Astrocyte of the spinal cord (primary cell): ENCODE measurements at regions not wholly inside any gene's neighbourhood (a gene's known extent, or its start where the extent isn't known, plus 50 kb on each side); places are given as distances from the start of the nearest gene placed in this dataset.

Source experiments
- DNase-seq: peaks from one replicate; pipeline ENCODE4 v3.0.0; 2011; ENCODE audit warnings: low read depth, low spot score
- H3K4me3 ChIP-seq: 2 replicates; pipeline ENCODE4 v1.5.1; 2011; ENCODE audit warnings: low read depth, mild to moderate bottlenecking, low read length, moderate library complexity
- in situ Hi-C: cut with HindIII; loops from 2 replicates; pipeline ENCODE4 v1.10.0; 2017; ENCODE audit warnings: low sequenced_read_pairs
- TF ChIP-seq, protein P1 (sequence below): IDR thresholded peaks from 2 replicates; pipeline ENCODE4 v1.5.1; 2012; ENCODE audit warnings: low read depth, mild to moderate bottlenecking, low read length, inconsistent platforms

DNA sequence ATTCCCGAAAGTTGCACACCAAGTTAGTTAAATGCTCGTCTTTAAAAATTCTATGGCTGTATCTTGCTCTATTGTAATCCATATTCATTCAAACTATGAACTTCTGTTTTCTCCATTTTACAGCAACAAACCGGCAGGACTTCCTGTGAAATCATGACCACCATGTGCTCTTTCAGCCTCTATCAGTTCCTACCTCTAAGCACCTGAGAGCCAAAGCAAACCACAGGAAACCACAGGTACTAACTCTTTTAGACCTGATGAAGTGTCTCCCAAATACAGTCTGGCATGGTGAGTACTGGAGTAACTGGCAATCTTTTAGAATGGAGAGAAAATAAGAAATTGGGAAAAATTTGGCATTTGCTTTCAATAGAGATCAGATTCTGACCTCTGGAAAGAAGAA is 186.5 kb upstream of the SLITRK3 start:
- in situ Hi-C loops: no loop called here
- no peak overlapping the region for H3K4me3 ChIP-seq
- no peak for DNase-seq
- TF ChIP-seq, protein P1, sequence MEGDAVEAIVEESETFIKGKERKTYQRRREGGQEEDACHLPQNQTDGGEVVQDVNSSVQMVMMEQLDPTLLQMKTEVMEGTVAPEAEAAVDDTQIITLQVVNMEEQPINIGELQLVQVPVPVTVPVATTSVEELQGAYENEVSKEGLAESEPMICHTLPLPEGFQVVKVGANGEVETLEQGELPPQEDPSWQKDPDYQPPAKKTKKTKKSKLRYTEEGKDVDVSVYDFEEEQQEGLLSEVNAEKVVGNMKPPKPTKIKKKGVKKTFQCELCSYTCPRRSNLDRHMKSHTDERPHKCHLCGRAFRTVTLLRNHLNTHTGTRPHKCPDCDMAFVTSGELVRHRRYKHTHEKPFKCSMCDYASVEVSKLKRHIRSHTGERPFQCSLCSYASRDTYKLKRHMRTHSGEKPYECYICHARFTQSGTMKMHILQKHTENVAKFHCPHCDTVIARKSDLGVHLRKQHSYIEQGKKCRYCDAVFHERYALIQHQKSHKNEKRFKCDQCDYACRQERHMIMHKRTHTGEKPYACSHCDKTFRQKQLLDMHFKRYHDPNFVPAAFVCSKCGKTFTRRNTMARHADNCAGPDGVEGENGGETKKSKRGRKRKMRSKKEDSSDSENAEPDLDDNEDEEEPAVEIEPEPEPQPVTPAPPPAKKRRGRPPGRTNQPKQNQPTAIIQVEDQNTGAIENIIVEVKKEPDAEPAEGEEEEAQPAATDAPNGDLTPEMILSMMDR: no peak

DNA sequence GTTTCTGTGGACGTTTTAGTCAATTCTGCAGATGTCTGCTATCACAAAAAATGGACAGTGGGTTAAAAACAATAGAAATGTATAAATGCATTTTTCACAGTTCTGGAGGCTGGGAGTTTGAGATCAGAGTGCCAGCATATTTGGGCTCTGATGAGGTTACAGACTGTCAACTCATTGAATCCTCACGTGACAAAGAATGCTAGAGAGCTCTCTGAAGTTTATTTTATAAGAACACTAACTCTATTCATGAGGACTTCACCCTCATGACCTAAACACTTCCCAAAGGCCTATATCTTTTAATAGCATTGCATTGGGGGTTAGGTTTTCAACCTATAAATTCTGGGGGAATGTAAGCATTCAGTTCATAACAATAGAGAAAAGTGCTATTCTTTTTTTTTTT is 182.6 kb upstream of the SLITRK3 start:
- no peak overlapping the region for H3K4me3 ChIP-seq
- DNase-seq: no peak
- TF ChIP-seq, protein P1: no peak
- in situ Hi-C loops: no loop called here

- TF ChIP-seq, protein P1: no peak
- no peak overlapping the region for H3K4me3 ChIP-seq
- no peak for DNase-seq
- in situ Hi-C loops: no loop called here
These were observed 162.8 kb upstream of the SLITRK3 start for GRCh38 chr3:165359005-165359404.

DNA sequence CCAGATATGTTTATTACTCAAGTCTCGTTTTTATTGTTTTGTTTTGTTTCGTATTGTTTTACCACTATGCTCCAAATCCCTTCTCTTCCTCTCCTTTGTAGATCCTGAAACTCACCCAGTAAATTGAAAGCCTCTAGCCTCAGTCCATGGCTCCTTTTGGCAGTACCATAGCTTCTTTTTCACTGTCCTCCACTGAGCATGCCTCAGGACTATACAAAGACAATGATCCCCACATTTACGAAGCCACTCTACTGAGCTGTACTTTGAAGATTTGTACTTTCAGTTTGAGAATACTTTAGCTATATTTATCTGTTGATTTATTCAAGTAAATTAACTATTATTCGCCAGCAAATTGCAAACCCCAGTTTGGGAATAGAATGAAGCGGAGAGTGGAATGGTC is 159.1 kb upstream of the SLITRK3 start:
- TF ChIP-seq, protein P1: no peak
- in situ Hi-C loops: no loop called here
- DNase-seq: no peak
- no peak overlapping the region for H3K4me3 ChIP-seq

GRCh38 chr3:165347526-165347925 is 151.3 kb upstream of the SLITRK3 start:
- in situ Hi-C loops: no loop called here
- no peak overlapping the region for H3K4me3 ChIP-seq
- TF ChIP-seq, protein P1: no peak
- DNase-seq: no peak

- TF ChIP-seq, protein P1: no peak
- in situ Hi-C loops: no loop called here
- no peak overlapping the region for H3K4me3 ChIP-seq
- DNase-seq: no peak
These were observed 150.3 kb upstream of the SLITRK3 start for GRCh38 chr3:165346503-165346902.

- H3K4me3 ChIP-seq: no peak overlapping the region
- TF ChIP-seq, protein P1: no peak
- no peak for DNase-seq
- in situ Hi-C loops: no loop called here
These were observed 147.0 kb upstream of the SLITRK3 start for GRCh38 chr3:165343185-165343584.
